PC-3 (cell line): ENCODE measurements at regions not wholly inside any gene's neighbourhood (a gene's known extent, or its start where the extent isn't known, plus 50 kb on each side); places are given as distances from the start of the nearest gene placed in this dataset.
A peak's percentile ranks its signal among the peaks of the same experiment; 100 is the strongest.

Source experiments
- EZH2 ChIP-seq: fragments of 300-600 bp; sonication (generic); IDR thresholded peaks from one replicate; pipeline ENCODE4 v1.6.1; 2017; ENCODE audit warnings: antibody characterized with exemption, mild to moderate bottlenecking, low read length; ENCODE audit not compliant: unreplicated experiment
- TF ChIP-seq, protein P1 (sequence below): fragments of 300-600 bp; sonication (generic); conservative IDR thresholded peaks from 2 replicates; pipeline ENCODE4 v1.5.1; 2017; ENCODE audit warnings: antibody characterized with exemption, low read depth, mild to moderate bottlenecking, low read length

DNA sequence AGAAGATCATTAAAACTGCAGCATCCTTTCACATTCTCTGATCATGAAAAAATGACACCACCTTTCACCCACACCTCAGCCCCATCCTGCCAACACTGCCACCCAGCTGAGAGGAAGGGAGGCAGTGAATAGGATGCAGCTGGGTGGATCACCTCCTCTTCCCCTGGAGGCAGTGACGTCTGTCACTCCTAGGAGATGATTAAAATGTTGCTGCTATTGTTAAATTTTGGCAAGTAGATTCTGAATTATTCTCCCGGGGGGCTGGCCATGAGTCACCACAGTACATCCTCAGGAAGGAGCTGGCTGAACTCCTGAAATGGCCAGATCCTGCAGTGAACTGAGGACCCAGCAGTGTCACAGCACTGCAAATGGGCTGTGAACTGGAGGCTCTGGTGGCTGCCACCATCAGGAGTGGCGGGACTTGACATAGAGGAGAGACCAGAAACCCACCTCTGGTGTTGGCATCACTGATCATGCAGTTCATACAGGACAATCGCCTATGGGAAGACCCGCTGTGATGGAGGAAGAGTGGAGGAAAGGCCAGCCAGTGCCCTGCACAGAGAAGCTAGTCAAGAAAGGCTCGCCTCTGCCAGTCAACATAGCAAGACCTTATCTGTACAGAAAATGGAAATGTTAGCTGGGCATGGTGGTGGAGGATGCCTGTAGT lies 199.1 kb downstream of the FAM43A start:
- no peak for TF ChIP-seq EZH2
- TF ChIP-seq, protein P1, sequence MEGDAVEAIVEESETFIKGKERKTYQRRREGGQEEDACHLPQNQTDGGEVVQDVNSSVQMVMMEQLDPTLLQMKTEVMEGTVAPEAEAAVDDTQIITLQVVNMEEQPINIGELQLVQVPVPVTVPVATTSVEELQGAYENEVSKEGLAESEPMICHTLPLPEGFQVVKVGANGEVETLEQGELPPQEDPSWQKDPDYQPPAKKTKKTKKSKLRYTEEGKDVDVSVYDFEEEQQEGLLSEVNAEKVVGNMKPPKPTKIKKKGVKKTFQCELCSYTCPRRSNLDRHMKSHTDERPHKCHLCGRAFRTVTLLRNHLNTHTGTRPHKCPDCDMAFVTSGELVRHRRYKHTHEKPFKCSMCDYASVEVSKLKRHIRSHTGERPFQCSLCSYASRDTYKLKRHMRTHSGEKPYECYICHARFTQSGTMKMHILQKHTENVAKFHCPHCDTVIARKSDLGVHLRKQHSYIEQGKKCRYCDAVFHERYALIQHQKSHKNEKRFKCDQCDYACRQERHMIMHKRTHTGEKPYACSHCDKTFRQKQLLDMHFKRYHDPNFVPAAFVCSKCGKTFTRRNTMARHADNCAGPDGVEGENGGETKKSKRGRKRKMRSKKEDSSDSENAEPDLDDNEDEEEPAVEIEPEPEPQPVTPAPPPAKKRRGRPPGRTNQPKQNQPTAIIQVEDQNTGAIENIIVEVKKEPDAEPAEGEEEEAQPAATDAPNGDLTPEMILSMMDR = peak; percentile 44; the same call in 1 of the 2 replicates
